Glomerular visceral epithelial cell (primary cell): ENCODE measurements at regions not wholly inside any gene's neighbourhood (a gene's known extent, or its start where the extent isn't known, plus 50 kb on each side); places are given as distances from the start of the nearest gene placed in this dataset.

ENCODE experiments used
- DNase-seq: peaks from one replicate; pipeline ENCODE4 v3.0.0-alpha.2; 2016; ENCODE audit errors: extremely low spot score

DNA sequence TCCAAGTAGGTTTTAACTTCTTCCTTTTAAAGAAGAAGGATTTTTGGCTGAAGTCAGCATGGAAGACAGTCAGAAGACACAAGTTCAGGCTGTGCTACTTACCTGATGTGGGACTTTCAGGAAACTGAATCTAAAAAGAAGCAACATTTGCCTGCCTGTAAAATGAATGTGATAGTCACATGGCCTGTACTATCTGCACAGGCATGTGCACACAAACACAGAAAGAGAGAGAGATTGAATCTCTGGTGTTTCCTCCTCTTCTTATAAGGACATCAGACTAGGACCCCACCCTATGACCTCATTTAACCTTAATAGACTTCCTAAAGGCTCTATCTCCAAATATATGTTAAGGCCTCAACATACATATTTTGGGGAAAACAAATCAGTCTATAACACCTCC, 542.9 kb downstream of the PLPP3 start:
- no peak for DNase-seq

- no peak for DNase-seq
Observed at GRCh38 chr1:56034847-56035481, 544.4 kb downstream of the PLPP3 start.

DNA sequence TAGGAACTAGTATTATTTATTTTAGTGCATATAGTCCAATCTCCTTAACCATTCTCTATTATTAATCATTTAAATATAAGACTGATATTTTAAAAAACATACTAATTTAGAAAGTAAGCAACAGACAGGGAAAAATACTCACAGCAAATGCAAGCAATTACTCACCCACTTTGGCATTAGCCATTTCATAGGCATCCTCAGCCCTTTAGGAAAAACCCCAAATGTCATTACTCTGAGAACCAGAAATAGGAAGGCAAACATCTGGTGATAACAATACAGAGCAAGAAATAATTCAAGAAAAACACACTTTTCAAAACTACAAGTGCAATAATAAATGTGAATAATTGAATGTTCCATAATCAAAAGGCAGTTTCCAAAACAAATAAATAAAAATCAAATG, 545.1 kb downstream of the PLPP3 start:
- DNase-seq: no peak

DNA sequence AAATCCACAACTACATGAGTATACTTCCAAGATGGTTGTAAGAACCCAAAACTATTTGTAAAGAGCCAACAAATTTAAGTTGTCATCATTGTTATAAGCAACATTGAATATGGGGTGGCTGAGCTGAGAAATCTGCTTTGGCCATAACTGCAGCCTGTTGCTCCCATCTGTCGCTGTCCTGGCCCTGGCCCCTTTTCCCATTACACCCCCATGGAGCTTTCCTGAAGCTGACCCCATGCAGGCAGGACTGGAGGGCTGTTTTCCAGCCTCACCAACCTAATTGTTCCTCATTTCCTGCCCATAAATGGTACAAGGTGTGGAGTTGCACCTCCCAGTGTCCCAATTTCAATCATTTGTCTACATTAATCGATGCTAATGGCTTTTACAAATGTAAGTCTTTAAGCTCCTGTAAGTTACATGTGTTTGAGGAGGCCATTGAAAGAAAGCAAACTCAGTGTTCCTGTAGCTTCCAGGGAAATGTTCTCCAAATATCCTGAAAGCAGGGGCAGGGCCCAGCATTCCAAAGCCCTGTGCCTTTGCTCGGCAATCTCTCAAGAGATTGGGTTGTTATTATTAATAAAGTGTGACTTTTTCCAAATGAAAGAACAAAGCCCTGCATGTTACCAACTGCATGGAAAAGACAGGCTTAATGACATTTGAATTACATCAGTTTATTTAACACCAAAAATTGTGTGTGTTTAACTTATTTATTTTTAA, 545.9 kb downstream of the PLPP3 start:
- DNase-seq: no peak

DNA sequence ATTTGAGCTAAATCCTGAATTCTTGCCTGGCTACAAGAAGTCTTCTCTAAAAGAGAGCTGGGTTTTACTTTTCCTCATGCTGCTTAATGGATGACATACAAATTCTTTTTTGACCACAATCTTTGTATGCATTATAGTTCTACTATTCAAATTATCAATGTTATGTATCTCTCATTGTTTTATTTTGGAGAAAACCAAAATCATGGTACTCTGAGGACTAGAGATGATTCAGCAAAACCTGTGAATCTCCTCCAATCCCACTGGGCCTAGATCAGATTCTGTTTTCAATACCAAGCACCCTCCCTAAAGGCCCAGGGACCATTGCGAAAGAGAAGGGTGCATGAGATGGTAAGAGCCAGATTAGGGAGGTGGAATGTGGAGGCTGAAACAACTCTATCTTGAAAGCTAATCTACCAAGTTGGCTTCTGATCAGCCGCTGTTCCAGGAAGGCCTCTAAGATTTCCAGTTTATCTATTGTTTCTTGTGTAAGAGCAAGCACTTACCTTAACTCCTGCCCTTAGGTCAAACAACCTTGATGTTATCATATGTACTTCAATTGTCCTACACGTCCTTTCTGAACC, 547.2 kb downstream of the PLPP3 start:
- DNase-seq: no peak

- no peak for DNase-seq
Observed at GRCh38 chr1:56031001-56031400, 548.4 kb downstream of the PLPP3 start.

DNA sequence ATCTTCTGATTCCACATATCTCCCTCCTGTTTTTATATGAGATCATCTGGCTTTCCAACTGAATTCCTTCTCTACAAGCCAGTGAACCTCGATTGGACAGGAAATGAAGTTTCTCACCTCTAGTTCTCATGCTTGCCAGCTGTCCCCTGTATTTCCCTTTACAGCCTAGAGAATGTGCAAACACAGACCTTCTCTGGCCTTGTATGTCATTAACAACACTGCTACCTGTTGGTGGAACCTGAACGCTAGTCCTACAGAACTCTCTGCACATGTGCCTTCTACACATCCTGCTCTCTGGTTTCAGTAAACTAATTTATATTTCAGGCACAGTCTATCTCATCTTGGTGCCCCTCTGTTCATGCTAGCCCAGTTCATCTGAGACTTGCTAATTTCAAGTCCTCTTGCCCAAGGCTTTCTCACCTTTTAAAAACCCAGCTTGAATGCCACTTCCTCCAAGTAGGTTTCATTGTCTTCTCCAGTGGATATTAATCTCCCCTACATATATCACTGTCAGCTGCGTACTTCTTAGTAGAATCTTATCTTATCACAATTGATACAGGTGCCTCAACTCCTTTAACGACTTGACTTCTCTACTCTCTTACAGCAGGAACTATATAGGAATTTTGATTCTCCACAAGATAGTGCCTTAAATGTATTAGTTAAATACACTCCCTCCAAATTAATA, 549.9 kb downstream of the PLPP3 start:
- no peak for DNase-seq

- DNase-seq: no peak
Observed at GRCh38 chr1:56028911-56029310, 550.5 kb downstream of the PLPP3 start.

DNA sequence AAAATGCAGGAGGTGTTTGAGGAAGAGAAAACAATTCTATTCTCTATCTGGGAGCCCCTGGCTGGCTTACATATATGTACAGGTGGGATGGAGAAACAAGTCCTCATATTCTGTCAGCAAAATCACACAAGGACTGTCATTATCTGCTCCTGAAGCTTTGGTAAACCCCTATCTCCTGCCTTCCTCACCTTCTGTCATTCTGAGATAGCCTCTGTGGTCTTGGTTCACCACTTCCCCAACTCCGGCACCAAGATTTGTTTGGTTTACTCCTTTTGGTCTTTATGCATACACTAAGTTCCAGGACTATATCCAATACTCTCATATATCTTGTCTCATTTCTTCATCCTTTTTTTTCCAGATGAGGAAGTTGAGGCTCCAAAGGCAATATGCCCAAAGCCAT, 551.1 kb downstream of the PLPP3 start:
- no peak for DNase-seq

DNA sequence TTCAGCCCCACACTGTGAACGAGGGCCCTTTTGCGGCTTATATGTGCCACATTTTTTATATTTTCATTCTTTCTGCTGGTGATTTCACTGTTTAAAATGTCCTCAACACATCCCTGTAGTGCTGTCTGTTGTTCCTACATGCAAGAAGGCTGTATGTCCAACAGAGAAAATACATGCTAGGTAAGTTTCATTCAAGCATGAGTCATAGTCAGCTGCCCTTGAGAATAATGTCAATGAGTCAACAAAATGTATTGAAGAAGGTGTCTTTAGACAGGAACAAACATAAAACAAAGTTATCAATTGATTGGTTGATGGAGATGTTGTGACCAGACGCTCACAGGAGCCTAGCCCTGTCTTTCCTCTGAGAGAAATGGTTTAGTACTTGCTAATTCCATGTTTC, 553.4 kb downstream of the PLPP3 start:
- DNase-seq: no peak

- DNase-seq: no peak
Observed at GRCh38 chr1:56024155-56024554, 555.2 kb downstream of the PLPP3 start.

DNA sequence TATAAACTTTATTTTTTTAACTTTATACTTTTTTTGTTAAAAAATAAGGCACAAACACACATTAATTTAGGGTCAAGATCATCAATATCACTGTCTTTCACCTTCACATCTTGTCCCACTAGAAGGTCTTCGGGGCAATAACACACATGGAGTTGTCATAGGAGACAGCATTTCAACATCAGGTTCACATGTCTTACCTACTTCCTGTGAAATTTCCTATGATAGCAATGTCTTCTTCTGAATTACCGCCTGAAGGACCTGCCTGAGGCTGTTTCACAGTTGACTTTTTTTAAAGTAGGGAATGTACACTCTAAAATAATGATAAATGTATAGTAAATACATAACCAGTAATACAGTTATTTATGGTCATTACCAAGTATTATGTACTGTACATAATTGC, 559.4 kb downstream of the PLPP3 start:
- no peak for DNase-seq

DNA sequence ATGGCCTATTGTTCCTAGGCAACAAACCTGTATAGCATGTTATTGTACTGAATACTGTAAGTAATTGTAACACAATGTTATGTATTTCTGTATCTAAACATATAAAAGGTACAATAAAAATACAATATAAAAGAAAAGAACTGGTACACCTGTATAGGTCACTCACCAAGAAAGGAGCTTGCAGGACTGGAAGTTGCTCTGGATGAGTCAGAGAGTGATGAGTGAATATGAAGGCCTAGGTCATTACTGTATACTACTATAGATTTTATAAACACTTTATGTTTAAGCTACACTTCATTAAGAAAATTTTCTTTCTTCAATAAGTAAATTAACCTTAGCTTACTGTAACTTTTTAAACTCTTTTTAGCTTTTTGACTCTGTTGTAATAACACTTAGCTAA, 559.9 kb downstream of the PLPP3 start:
- no peak for DNase-seq

- DNase-seq: peak; percentile 25
Observed at GRCh38 chr1:56017336-56017735, 562.0 kb downstream of the PLPP3 start.

GRCh38 chr1:56003846-56004245, 575.5 kb downstream of the PLPP3 start:
- no peak for DNase-seq

GRCh38 chr1:56002231-56002630, 577.1 kb downstream of the PLPP3 start:
- no peak for DNase-seq

DNA sequence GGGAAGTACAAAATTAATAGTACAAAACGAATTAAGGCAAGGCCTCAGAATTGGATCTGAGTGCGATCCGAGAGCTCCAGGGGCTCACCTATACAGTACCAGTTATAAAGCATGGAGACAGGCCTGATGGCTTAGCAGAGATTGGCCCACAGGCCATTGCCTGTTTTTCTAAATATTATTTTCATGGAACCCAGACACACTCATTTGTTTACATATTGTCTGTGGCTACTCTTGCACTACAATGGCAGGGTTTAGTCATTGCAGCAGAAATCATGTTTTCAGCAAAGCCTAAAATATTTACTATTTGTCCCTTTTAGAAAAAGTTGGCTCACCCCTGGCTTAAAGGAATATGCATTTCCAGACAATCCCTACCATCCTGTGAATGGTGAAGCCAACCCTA, 578.9 kb downstream of the PLPP3 start:
- DNase-seq: no peak

DNA sequence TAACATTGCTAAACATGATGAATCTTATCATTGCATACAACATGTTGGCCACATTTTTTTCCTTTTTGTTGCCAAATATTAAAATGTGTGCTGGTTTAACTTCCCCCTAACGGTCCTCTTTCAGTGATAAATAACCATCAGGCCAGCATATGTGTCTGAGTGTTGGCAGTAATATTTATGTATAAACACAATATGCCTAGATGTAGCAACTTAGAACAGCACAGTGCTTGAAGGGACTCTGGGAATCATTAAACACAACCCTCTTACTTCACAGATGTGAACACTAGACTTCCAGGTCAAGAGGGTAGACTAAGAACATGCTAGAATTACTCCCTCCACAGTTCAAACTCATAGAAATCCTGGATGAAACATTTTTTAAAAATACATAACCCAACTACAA, 581.8 kb downstream of the PLPP3 start:
- DNase-seq: no peak

GRCh38 chr1:55993646-55994318, 585.6 kb downstream of the PLPP3 start:
- DNase-seq: no peak

DNA sequence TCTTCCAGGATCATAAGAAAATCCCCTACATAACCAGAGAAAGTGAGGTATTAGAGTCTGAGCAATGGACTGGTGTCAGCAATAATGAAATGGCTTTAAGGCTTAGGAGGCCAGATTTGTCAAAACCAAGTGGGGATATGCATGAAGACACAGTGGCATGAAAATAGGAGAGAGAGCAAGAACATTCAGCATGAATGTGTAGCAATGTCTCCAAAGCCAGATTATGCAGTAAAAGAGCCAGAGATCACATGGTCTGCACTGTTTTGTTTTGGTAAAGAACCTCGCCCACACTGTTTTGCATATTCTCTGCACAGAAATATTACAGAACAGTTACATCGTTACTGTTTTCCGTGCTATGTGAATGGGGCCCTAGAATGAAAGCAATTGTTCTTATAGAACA, 589.4 kb downstream of the PLPP3 start:
- DNase-seq: no peak

DNA sequence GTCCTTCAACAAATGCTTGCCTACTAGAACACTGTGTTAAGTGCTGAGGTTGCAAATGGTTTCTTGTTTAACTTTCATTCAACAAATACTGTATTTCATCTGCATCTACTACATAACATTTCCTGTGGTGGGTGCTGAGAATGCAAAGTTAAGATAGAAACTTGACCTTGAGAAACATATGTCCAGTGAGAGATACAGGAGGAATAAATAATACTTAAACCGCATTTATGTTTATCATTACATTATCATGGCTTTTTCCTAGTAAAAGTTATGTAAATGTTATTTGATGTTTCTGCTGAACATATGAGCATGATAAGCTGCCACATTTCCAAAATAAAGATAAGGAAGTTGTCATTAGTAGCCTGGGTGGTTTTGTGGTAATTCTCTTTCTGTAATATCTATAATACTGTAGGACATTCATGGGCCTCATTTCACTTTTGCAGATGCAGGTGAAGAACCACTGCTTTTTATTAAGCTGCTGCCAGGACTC, 590.4 kb downstream of the PLPP3 start:
- no peak for DNase-seq
